ENCODE measurements at regions not wholly inside any gene's neighbourhood (a gene's known extent, or its start where the extent isn't known, plus 50 kb on each side); places are given as distances from the start of the nearest gene placed in this dataset.

DNA sequence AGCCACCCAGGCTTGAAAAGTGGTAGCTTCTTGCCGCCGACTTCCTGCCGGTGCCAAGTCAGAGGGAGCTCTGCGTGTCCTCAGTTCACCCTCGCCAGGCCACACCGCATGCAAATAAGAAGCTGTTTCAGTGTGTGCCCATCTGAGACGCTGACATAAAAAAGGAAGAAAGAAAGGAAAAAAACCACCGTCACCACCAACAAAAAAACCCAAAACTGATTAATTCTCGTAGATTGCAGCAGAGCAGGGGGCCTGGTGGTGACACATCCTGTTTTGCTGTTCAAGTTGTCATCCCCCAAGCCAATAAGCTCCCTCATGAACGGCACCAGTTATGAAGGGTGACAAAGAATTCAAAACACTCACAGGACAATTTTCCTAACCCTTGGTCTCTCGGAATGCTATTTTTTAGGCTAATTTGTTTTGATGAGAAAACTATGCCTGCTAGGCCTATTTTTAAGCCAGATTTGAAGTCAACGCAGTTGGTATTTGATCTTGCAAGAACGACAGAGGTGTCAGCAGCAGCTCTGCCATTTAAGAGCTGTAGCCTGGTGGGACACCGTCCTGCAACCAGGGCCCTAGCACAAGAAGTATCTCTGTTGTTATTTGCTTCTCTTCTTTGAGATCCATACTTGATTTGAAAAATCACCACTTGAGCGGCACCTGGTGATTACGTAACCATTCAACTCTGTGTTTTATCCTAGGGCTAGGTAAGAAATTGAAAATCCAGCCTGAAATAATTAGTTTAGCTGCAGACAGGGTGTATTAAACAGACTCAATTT lies 145.6 kb downstream of the PFKFB3 start:
- TF ChIP-seq EZH2 (IDR thresholded peaks at IDR 0.05; ENCODE audit: borderline replicate concordance, low read depth, low read length, severe bottlenecking) (no peak), POLR2A (IDR thresholded peaks at IDR 0.05; ENCODE audit: low read depth, low read length) (no peak), POLR2AphosphoS5 (IDR thresholded peaks at IDR 0.05; ENCODE audit: insufficient read depth, low read depth, low read length) (no peak)
- TF ChIP-seq, protein P1, sequence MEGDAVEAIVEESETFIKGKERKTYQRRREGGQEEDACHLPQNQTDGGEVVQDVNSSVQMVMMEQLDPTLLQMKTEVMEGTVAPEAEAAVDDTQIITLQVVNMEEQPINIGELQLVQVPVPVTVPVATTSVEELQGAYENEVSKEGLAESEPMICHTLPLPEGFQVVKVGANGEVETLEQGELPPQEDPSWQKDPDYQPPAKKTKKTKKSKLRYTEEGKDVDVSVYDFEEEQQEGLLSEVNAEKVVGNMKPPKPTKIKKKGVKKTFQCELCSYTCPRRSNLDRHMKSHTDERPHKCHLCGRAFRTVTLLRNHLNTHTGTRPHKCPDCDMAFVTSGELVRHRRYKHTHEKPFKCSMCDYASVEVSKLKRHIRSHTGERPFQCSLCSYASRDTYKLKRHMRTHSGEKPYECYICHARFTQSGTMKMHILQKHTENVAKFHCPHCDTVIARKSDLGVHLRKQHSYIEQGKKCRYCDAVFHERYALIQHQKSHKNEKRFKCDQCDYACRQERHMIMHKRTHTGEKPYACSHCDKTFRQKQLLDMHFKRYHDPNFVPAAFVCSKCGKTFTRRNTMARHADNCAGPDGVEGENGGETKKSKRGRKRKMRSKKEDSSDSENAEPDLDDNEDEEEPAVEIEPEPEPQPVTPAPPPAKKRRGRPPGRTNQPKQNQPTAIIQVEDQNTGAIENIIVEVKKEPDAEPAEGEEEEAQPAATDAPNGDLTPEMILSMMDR (IDR thresholded peaks at IDR 0.05; ENCODE audit: extremely low read depth in 1 of 2, insufficient read depth in 1 of 2, low read depth in 1 of 2, low read length in 2 of 2), result no peak

Measured in endothelial cell of umbilical vein (primary cell).